ENCODE measurements at regions not wholly inside any gene's neighbourhood (a gene's known extent, or its start where the extent isn't known, plus 50 kb on each side); places are given as distances from the start of the nearest gene placed in this dataset.
A peak's percentile ranks its signal among the peaks of the same experiment; 100 is the strongest.

- FAIRE-seq (no peak), ATAC-seq (no peak), DNase-seq (ENCODE audit: low spot score) (no peak)
- TF ChIP-seq LCORL (IDR thresholded peaks at IDR 0.05), result peak; percentile 96
- no peak for TF ChIP-seq LCORL (CRISPR knock-in tag; IDR thresholded peaks at IDR 0.05)
- TF ChIP-seq FLYWCH1 (CRISPR knock-in tag; IDR thresholded peaks at IDR 0.05), result no peak
- TF ChIP-seq JARID2 (CRISPR knock-in tag; IDR thresholded peaks at IDR 0.05; ENCODE audit: insufficient replicate concordance), result no peak
- TF ChIP-seq PHF21A (CRISPR knock-in tag; IDR thresholded peaks at IDR 0.05), result no peak
- no peak for TF ChIP-seq GMEB1 (CRISPR knock-in tag; IDR thresholded peaks at IDR 0.05; ENCODE audit: borderline replicate concordance)
- Histone ChIP-seq H3K27me3 (ENCODE audit: control insufficient read depth in 1 of 2, insufficient read depth in 2 of 2, low read length in 2 of 2) (no peaks in the 10 kb centered on the region), H3K79me2 (ENCODE audit: insufficient read depth, low read length) (no peaks in the 10 kb centered on the region), H3K9ac (ENCODE audit: insufficient read depth, low read depth, low read length) (no peak overlapping the region), H3K4me3 (replicated peaks in 1 of 3; ENCODE audit: insufficient read depth in 1 of 3, low read depth in 2 of 3, low read length in 3 of 3) (no peak overlapping the region), H3K27ac (ENCODE audit: extremely low read length, insufficient read depth, low read length) (no peak overlapping the region), H3K9me3 (ENCODE audit: low read length) (no peaks in the 10 kb centered on the region), H3K36me3 (replicated peaks in 1 of 2; ENCODE audit: control insufficient read depth in 1 of 2, insufficient read depth in 2 of 2, low read length in 2 of 2) (no peaks in the 10 kb centered on the region), H3K4me2 (ENCODE audit: low read depth, low read length) (no peak overlapping the region), H3K4me1 (ENCODE audit: insufficient read depth, low read length) (no peaks in the 10 kb centered on the region), H2AFZ (ENCODE audit: low read length) (no peak overlapping the region), H4K20me1 (ENCODE audit: insufficient read depth, low read length) (no peaks in the 10 kb centered on the region)
- BruUV-seq (replicated peaks), result no TSS peak
- intact Hi-C loops (cut with micrococcal nuclease; ENCODE audit: unreplicated experiment) (no loop called here), in situ Hi-C loops (cut with HindIII; ENCODE audit: extremely low pct_ligation_motif_present, low pct_unique_long_range_greater_than_20kb) (no loop called here)
- POLR2A ChIA-PET, result no interaction called here
- CTCF ChIA-PET (ENCODE audit: low intra/inter-chr PET ratio, low total read pairs), result no interaction called here
These were observed 63.0 kb upstream of the GALNT13 start for GRCh38 chr2:153808679-153809078.

- Histone ChIP-seq H3K27me3 (ENCODE audit: control insufficient read depth in 1 of 2, insufficient read depth in 2 of 2, low read length in 2 of 2) (no peaks in the 10 kb centered on the region), H3K4me3 (replicated peaks in 1 of 3; ENCODE audit: insufficient read depth in 1 of 3, low read depth in 2 of 3, low read length in 3 of 3) (no peak overlapping the region), H3K4me2 (ENCODE audit: low read depth, low read length) (no peak overlapping the region), H4K20me1 (ENCODE audit: insufficient read depth, low read length) (no peaks in the 10 kb centered on the region), H3K36me3 (replicated peaks in 1 of 2; ENCODE audit: control insufficient read depth in 1 of 2, insufficient read depth in 2 of 2, low read length in 2 of 2) (no peaks in the 10 kb centered on the region), H3K4me1 (ENCODE audit: insufficient read depth, low read length) (no peaks in the 10 kb centered on the region), H3K27ac (ENCODE audit: extremely low read length, insufficient read depth, low read length) (no peak overlapping the region), H2AFZ (ENCODE audit: low read length) (no peak overlapping the region), H3K9ac (ENCODE audit: insufficient read depth, low read depth, low read length) (no peak overlapping the region), H3K79me2 (ENCODE audit: insufficient read depth, low read length) (no peaks in the 10 kb centered on the region), H3K9me3 (ENCODE audit: low read length) (no peaks in the 10 kb centered on the region)
- in situ Hi-C loops (cut with HindIII; ENCODE audit: extremely low pct_ligation_motif_present, low pct_unique_long_range_greater_than_20kb), result no loop called here
- CTCF ChIA-PET (ENCODE audit: low intra/inter-chr PET ratio, low total read pairs), result no interaction called here
- BruUV-seq (replicated peaks), result no TSS peak
- DNase-seq (ENCODE audit: low spot score) (no peak), ATAC-seq (no peak), FAIRE-seq (no peak)
- intact Hi-C loops (cut with micrococcal nuclease; ENCODE audit: unreplicated experiment), result no loop called here
- 0% methylated on average over 1 of the region's 1 CpG for WGBS (ENCODE audit: low lambda C conversion rate)
- POLR2A ChIA-PET, result no interaction called here
- TF ChIP-seq ZBTB21 (CRISPR knock-in tag; IDR thresholded peaks at IDR 0.05), result no peak
- no peak for TF ChIP-seq ZXDC (CRISPR knock-in tag; IDR thresholded peaks at IDR 0.05)
These were observed 60.2 kb upstream of the GALNT13 start for GRCh38 chr2:153811516-153811915.
